GM12878 (cell line): ENCODE measurements at regions not wholly inside any gene's neighbourhood (a gene's known extent, or its start where the extent isn't known, plus 50 kb on each side); places are given as distances from the start of the nearest gene placed in this dataset.

Experiments
- ATAC-seq: fragments of 200-7000 bp; cut with Tn5 transposase; 3 replicates; pipeline ENCODE4 v1.9.1; 2020; ENCODE audit warnings: mild to moderate bottlenecking, moderate library complexity
- BruUV-seq: library from RNA; stranded (reverse); fragments of 400-500 nt; replicated peaks from 2 replicates; lab custom pipeline; 2021; lab: Mats Ljungman, UMichigan
- CTCF ChIA-PET: fragments of 300-600 bp; sonication (Branson Sonifier 250); formaldehyde crosslinking; extraction: SDS; loops from one replicate; lab custom pipeline; 2021; ENCODE audit warnings: inconsistent platforms; lab: Yijun Ruan, JAX
- POLR2A ChIA-PET: fragments of 350-600 bp; formaldehyde crosslinking; extraction: SDS; loops from one replicate; lab custom pipeline; 2021; ENCODE audit warnings: inconsistent platforms; lab: Charles Lee
- RAD21 ChIA-PET: fragments of 300-600 bp; sonication (Branson Sonifier 250); formaldehyde crosslinking; loops from one replicate; lab custom pipeline; 2023; ENCODE audit warnings: antibody characterized with exemption; ENCODE audit not compliant: unreplicated experiment; lab: Charles Lee
- SMC1A ChIA-PET: fragments of 300-600 bp; sonication (Branson Sonifier 250); formaldehyde crosslinking; loops from one replicate; lab custom pipeline; 2023; ENCODE audit not compliant: unreplicated experiment, uncharacterized antibody; lab: Charles Lee
- DNase-seq: peaks from one replicate; pipeline ENCODE4 v3.0.0-alpha.2; 2011; ENCODE audit warnings: low read depth, low spot score
- FAIRE-seq: peaks from 3 replicates; lab custom pipeline; 2011; peaks lifted over from hg19 to GRCh38; lab: Jason Lieb, UNC
- H2AFZ ChIP-seq: 2 replicates; pipeline ENCODE4 v1.6.0; 2011; ENCODE audit warnings: low read depth, low read length, control low read depth; ENCODE audit not compliant: control insufficient read depth
- H3K27ac ChIP-seq: 2 replicates; pipeline ENCODE4 v1.5.1; 2011; ENCODE audit warnings: control low read depth; ENCODE audit not compliant: control insufficient read depth, insufficient read depth
- H3K27me3 ChIP-seq, 2 experiments: replicated peaks in 1 of 2; 2 replicates each; pipeline versions ENCODE4 v1.6.0 to v1.6.1; 2011; ENCODE audit warnings: low read length in 1 of 2; ENCODE audit not compliant: control insufficient read depth in 2 of 2, insufficient read depth in 2 of 2
- H3K36me3 ChIP-seq, 2 experiments: 2 replicates each; pipeline ENCODE4 v1.5.1; 2011; ENCODE audit warnings: low read length in 1 of 2; ENCODE audit not compliant: control insufficient read depth in 2 of 2, insufficient read depth in 2 of 2
- H3K4me1 ChIP-seq: 2 replicates; pipeline ENCODE4 v1.6.1; 2011; ENCODE audit warnings: mild to moderate bottlenecking, low read length, moderate library complexity, mixed read lengths; ENCODE audit not compliant: control insufficient read depth, insufficient read depth
- H3K4me2 ChIP-seq: 2 replicates; pipeline ENCODE4 v1.6.0; 2011; ENCODE audit warnings: control low read depth; ENCODE audit not compliant: control insufficient read depth, insufficient read depth
- H3K4me3 ChIP-seq: fragments of 200-600 bp; sonication (generic); 2 replicates; pipeline ENCODE4 v1.5.1; 2016
- H3K79me2 ChIP-seq: 2 replicates; pipeline ENCODE4 v1.6.0; 2011; ENCODE audit warnings: low read length; ENCODE audit not compliant: control insufficient read depth, insufficient read depth
- H3K9ac ChIP-seq: 2 replicates; pipeline ENCODE4 v1.8.0; 2011; ENCODE audit warnings: low read length, control low read depth, mixed read lengths; ENCODE audit not compliant: control insufficient read depth, insufficient read depth
- H3K9me3 ChIP-seq: replicated peaks from 3 replicates; pipeline ENCODE4 v1.5.1; 2011; ENCODE audit warnings: mild to moderate bottlenecking, low read length; ENCODE audit not compliant: control insufficient read depth, insufficient read depth
- H4K20me1 ChIP-seq: 2 replicates; pipeline ENCODE4 v1.6.0; 2011; ENCODE audit not compliant: control insufficient read depth, insufficient read depth
- ASH2L ChIP-seq: fragments of 300-600, 200-600 bp; sonication (generic); IDR thresholded peaks from 2 replicates; pipeline ENCODE4 v1.6.1; 2017; ENCODE audit warnings: low read depth, mild to moderate bottlenecking, borderline replicate concordance
- CBFB ChIP-seq: IDR thresholded peaks from 2 replicates; pipeline ENCODE4 v1.6.1; 2016; ENCODE audit warnings: antibody characterized with exemption, low read depth
- CHD1 ChIP-seq: IDR thresholded peaks from 2 replicates; pipeline ENCODE4 v1.6.1; 2012; ENCODE audit warnings: low read depth, low read length, improper control_type of control experiment
- FOXK2 ChIP-seq: fragments of 450-650 bp; IDR thresholded peaks from 2 replicates; pipeline ENCODE4 v1.6.1; 2017; ENCODE audit warnings: mild to moderate bottlenecking, moderate library complexity
- JUNB ChIP-seq: IDR thresholded peaks from 2 replicates; pipeline ENCODE4 v1.6.1; 2016; ENCODE audit warnings: antibody characterized with exemption, mild to moderate bottlenecking
- JUND ChIP-seq: IDR thresholded peaks from 2 replicates; pipeline ENCODE4 v1.6.1; 2012; ENCODE audit warnings: low read depth, mild to moderate bottlenecking, low read length, improper control_type of control experiment, moderate library complexity
- NBN ChIP-seq: fragments of 450-650 bp; IDR thresholded peaks from 2 replicates; pipeline ENCODE4 v1.6.1; 2016
- NFXL1 ChIP-seq: fragments of 450-650 bp; IDR thresholded peaks from 2 replicates; pipeline ENCODE4 v1.6.1; 2017; ENCODE audit warnings: antibody characterized with exemption, mild to moderate bottlenecking, borderline replicate concordance
- NFYB ChIP-seq: IDR thresholded peaks from 2 replicates; pipeline ENCODE4 v1.6.1; 2011; ENCODE audit warnings: low read depth, mild to moderate bottlenecking, low read length, improper control_type of control experiment, moderate library complexity; ENCODE audit not compliant: insufficient read depth
- PAX8 ChIP-seq: fragments of 450-650 bp; IDR thresholded peaks from 2 replicates; pipeline ENCODE4 v1.6.1; 2017; ENCODE audit warnings: mild to moderate bottlenecking, moderate library complexity
- STAT3 ChIP-seq: IDR thresholded peaks from 2 replicates; pipeline ENCODE4 v1.6.1; 2011; ENCODE audit warnings: low read depth, low read length, improper control_type of control experiment
- TCF7 ChIP-seq: IDR thresholded peaks from 2 replicates; pipeline ENCODE4 v1.6.1; 2014; ENCODE audit warnings: antibody characterized with exemption, borderline replicate concordance
- WGBS: methylation state at CpG from one replicate; pipeline ENCODE4 v1.1.6; 2016; ENCODE audit warnings: low lambda C conversion rate; ENCODE audit not compliant: insufficient replicate concordance, insufficient coverage; ENCODE audit errors: missing lambda C conversion rate; 5-methylcytosine and 5-hydroxymethylcytosine counted together
- in situ Hi-C: fragments of 300-500 bp; cut with MboI; formaldehyde crosslinking; loops from 9 replicates; pipeline ENCODE4 v1.14.3; 2018; ENCODE audit warnings: mixed read lengths
- intact Hi-C: fragments of 100-400 bp; cut with micrococcal nuclease; formaldehyde crosslinking; loops from one replicate; pipeline ENCODE4 v1.14.2; 2022; ENCODE audit not compliant: unreplicated experiment
- TF ChIP-seq, protein P1 (sequence below): fragments of 450-650 bp; IDR thresholded peaks from 2 replicates; pipeline ENCODE4 v1.6.1; 2018; ENCODE audit warnings: borderline replicate concordance, mild to moderate bottlenecking; ENCODE audit not compliant: partially characterized antibody
- TF ChIP-seq, protein P2 (sequence below): IDR thresholded peaks from 2 replicates; pipeline ENCODE4 v1.6.1; 2011; ENCODE audit warnings: borderline replicate concordance, low read depth, mild to moderate bottlenecking, moderate library complexity, mixed read lengths, low read length; ENCODE audit not compliant: insufficient read depth; ENCODE audit errors: extremely low read length
- TF ChIP-seq, protein P3 (sequence below): IDR thresholded peaks from 2 replicates; pipeline ENCODE4 v1.6.1; 2012; ENCODE audit warnings: low read length, inconsistent platforms
- TF ChIP-seq, protein P4 (sequence below): fragments of 450-650 bp; formaldehyde crosslinking; IDR thresholded peaks from 2 replicates; pipeline ENCODE4 v1.5.0; 2022; ENCODE audit warnings: mild to moderate bottlenecking, missing genetic modification characterization

DNA sequence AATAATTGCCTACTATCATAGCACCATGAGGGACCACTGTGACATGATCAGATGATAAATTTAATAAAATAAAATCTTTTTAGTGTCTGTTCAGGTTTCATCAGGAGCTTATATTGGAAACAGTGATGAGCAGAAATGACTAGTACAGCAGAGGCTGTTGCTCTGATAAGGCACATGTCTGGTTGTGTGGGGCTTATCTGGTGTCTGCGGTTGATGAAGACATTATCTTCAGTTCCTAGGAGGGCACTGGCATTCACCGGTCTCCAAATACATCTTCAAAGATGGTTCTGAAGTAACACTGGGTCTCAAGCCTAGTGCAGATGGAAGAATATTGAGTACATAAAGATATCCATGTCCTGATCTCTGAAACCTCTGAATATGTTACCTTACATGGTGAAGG is 125.3 kb downstream of the SUCNR1 start:
- Histone ChIP-seq H2AFZ (no peak overlapping the region), H3K4me3 (no peak overlapping the region), H3K4me2 (no peak overlapping the region), H4K20me1 (no peaks in the 10 kb centered on the region; the same call in 1 of the 2 replicates), H3K9me3 (no peaks in the 10 kb centered on the region), H3K9ac (no peak overlapping the region), H3K27ac (no peak overlapping the region), H3K4me1 (no peaks in the 10 kb centered on the region), H3K36me3 (no peaks in the 10 kb centered on the region), H3K79me2 (no peaks in the 10 kb centered on the region), H3K27me3 (no peaks in the 10 kb centered on the region)
- no peak for DNase-seq
- in situ Hi-C loops (no loop called here), intact Hi-C loops (no loop called here)
- no peak for ATAC-seq
- ChIA-PET RAD21 (no interaction called here), CTCF (no interaction called here), SMC1A (no interaction called here), POLR2A (no interaction called here)
- TF ChIP-seq, protein P1, sequence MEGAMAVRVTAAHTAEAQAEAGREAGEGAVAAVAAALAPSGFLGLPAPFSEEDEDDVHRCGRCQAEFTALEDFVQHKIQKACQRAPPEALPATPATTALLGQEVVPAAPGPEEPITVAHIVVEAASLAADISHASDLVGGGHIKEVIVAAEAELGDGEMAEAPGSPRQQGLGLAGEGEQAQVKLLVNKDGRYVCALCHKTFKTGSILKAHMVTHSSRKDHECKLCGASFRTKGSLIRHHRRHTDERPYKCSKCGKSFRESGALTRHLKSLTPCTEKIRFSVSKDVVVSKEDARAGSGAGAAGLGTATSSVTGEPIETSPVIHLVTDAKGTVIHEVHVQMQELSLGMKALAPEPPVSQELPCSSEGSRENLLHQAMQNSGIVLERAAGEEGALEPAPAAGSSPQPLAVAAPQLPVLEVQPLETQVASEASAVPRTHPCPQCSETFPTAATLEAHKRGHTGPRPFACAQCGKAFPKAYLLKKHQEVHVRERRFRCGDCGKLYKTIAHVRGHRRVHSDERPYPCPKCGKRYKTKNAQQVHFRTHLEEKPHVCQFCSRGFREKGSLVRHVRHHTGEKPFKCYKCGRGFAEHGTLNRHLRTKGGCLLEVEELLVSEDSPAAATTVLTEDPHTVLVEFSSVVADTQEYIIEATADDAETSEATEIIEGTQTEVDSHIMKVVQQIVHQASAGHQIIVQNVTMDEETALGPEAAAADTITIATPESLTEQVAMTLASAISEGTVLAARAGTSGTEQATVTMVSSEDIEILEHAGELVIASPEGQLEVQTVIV: no peak
- TF ChIP-seq ASH2L: no peak
- no peak for TF ChIP-seq STAT3
- TF ChIP-seq JUND: no peak
- no peak for TF ChIP-seq NFXL1
- TF ChIP-seq NBN: no peak
- no peak for TF ChIP-seq CHD1
- no peak for TF ChIP-seq FOXK2
- no peak for TF ChIP-seq PAX8
- no peak for TF ChIP-seq JUNB
- TF ChIP-seq TCF7: no peak
- no peak for TF ChIP-seq NFYB
- no peak for TF ChIP-seq CBFB
- TF ChIP-seq, protein P2, sequence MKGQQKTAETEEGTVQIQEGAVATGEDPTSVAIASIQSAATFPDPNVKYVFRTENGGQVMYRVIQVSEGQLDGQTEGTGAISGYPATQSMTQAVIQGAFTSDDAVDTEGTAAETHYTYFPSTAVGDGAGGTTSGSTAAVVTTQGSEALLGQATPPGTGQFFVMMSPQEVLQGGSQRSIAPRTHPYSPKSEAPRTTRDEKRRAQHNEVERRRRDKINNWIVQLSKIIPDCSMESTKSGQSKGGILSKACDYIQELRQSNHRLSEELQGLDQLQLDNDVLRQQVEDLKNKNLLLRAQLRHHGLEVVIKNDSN: no peak
- TF ChIP-seq, protein P3, sequence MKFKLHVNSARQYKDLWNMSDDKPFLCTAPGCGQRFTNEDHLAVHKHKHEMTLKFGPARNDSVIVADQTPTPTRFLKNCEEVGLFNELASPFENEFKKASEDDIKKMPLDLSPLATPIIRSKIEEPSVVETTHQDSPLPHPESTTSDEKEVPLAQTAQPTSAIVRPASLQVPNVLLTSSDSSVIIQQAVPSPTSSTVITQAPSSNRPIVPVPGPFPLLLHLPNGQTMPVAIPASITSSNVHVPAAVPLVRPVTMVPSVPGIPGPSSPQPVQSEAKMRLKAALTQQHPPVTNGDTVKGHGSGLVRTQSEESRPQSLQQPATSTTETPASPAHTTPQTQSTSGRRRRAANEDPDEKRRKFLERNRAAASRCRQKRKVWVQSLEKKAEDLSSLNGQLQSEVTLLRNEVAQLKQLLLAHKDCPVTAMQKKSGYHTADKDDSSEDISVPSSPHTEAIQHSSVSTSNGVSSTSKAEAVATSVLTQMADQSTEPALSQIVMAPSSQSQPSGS: no peak
- TF ChIP-seq, protein P4, sequence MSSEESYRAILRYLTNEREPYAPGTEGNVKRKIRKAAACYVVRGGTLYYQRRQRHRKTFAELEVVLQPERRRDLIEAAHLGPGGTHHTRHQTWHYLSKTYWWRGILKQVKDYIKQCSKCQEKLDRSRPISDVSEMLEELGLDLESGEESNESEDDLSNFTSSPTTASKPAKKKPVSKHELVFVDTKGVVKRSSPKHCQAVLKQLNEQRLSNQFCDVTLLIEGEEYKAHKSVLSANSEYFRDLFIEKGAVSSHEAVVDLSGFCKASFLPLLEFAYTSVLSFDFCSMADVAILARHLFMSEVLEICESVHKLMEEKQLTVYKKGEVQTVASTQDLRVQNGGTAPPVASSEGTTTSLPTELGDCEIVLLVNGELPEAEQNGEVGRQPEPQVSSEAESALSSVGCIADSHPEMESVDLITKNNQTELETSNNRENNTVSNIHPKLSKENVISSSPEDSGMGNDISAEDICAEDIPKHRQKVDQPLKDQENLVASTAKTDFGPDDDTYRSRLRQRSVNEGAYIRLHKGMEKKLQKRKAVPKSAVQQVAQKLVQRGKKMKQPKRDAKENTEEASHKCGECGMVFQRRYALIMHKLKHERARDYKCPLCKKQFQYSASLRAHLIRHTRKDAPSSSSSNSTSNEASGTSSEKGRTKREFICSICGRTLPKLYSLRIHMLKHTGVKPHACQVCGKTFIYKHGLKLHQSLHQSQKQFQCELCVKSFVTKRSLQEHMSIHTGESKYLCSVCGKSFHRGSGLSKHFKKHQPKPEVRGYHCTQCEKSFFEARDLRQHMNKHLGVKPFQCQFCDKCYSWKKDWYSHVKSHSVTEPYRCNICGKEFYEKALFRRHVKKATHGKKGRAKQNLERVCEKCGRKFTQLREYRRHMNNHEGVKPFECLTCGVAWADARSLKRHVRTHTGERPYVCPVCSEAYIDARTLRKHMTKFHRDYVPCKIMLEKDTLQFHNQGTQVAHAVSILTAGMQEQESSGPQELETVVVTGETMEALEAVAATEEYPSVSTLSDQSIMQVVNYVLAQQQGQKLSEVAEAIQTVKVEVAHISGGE (CRISPR knock-in tag): no peak
- no peak for FAIRE-seq
- no TSS peak for BruUV-seq
- 94% methylated on average over 2 of the region's 2 CpGs for WGBS
